Testis (tissue), 2 donors: ENCODE measurements at regions not wholly inside any gene's neighbourhood (a gene's known extent, or its start where the extent isn't known, plus 50 kb on each side); places are given as distances from the start of the nearest gene placed in this dataset.

Source experiments
- DNase-seq: peaks from one replicate; pipeline ENCODE4 v3.0.0-alpha.2; 2019
- H3K27ac ChIP-seq, 2 donors: fragments of 200-600 bp; sonication (generic); one replicate each; pipeline ENCODE4 v1.5.1; 2019
- H3K27me3 ChIP-seq: fragments of 200-600 bp; sonication (generic); one replicate; pipeline ENCODE4 v1.5.1; 2019
- H3K36me3 ChIP-seq: fragments of 200-600 bp; sonication (generic); one replicate; pipeline ENCODE4 v1.5.1; 2017; ENCODE audit warnings: low read depth; ENCODE audit errors: missing control alignments
- H3K4me1 ChIP-seq: fragments of 200-600 bp; sonication (generic); one replicate; pipeline ENCODE4 v1.5.1; 2019
- H3K4me3 ChIP-seq, 2 donors: fragments of 200-600 bp; sonication (generic); one replicate each; pipeline ENCODE4 v1.5.1; 2017 to 2019
- H3K9me3 ChIP-seq: fragments of 200-600 bp; sonication (generic); one replicate; pipeline ENCODE4 v1.5.1; 2017
- CTCF ChIP-seq, 3 experiments: fragments of 450-650 bp in 2 of 3; fragments of 200-600 bp in 1 of 3; sonication (generic) in 1 of 3; IDR thresholded peaks; one replicate each; pipeline ENCODE4 v1.5.1; 2016 to 2019; ENCODE audit warnings: antibody characterized with exemption in 3 of 3, mild to moderate bottlenecking in 2 of 3, moderate library complexity in 1 of 3
- POLR2A ChIP-seq: fragments of 450-650 bp; IDR thresholded peaks from one replicate; pipeline ENCODE4 v1.6.1; 2017; ENCODE audit warnings: antibody characterized with exemption, mild to moderate bottlenecking, moderate library complexity
- WGBS, 2 donors: methylation state at CpG; one replicate each; pipeline ENCODE4 v1.1.5; 2018; 5-methylcytosine and 5-hydroxymethylcytosine counted together
- intact Hi-C: fragments of 100-400 bp; cut with DNase I; formaldehyde crosslinking; loops from one replicate; pipeline ENCODE4 v1.15.1; 2023; ENCODE audit warnings: low total_unique reads

GRCh38 chr4:183852910-183853547, 52.1 kb upstream of the STOX2 start:
- TF ChIP-seq CTCF (IDR thresholded peaks at IDR 0.05) (no peak), POLR2A (no peak)
- no peak overlapping the region for H3K4me3 ChIP-seq
- H3K36me3 ChIP-seq = no peaks in the 10 kb centered on the region
- no peak overlapping the region for H3K27ac ChIP-seq
- no peaks in the 10 kb centered on the region for H3K27me3 ChIP-seq
- no peaks in the 10 kb centered on the region for H3K9me3 ChIP-seq
- no peaks in the 10 kb centered on the region for H3K4me1 ChIP-seq
- intact Hi-C loops = no loop called here
- DNase-seq = no peak
- 82 to 84% methylated on average over 10 of the region's 10 CpGs for WGBS, 2 donors

GRCh38 chr4:183853548-183853940, 51.6 kb upstream of the STOX2 start:
- no peak for DNase-seq
- Histone ChIP-seq H3K27ac (no peak overlapping the region), H3K36me3 (no peaks in the 10 kb centered on the region), H3K9me3 (no peaks in the 10 kb centered on the region), H3K27me3 (no peaks in the 10 kb centered on the region), H3K4me1 (no peaks in the 10 kb centered on the region), H3K4me3 (no peak overlapping the region)
- 66 to 69% methylated on average over 5 of the region's 5 CpGs for WGBS, 2 donors
- intact Hi-C loops = no loop called here
- no peak for TF ChIP-seq POLR2A
- no peak for TF ChIP-seq CTCF (IDR thresholded peaks at IDR 0.05)
